ENCODE measurements at regions not wholly inside any gene's neighbourhood (a gene's known extent, or its start where the extent isn't known, plus 50 kb on each side); places are given as distances from the start of the nearest gene placed in this dataset.
"Not testable (repeated sequence)": the region's sequence is repeated elsewhere in the genome, so short reads cannot be mapped to it uniquely, and the experiment has no call there.

GRCh38 chr3:178353006-178353694 lies 183.1 kb upstream of the KCNMB2 start:
- no peak for DNase-seq

DNA sequence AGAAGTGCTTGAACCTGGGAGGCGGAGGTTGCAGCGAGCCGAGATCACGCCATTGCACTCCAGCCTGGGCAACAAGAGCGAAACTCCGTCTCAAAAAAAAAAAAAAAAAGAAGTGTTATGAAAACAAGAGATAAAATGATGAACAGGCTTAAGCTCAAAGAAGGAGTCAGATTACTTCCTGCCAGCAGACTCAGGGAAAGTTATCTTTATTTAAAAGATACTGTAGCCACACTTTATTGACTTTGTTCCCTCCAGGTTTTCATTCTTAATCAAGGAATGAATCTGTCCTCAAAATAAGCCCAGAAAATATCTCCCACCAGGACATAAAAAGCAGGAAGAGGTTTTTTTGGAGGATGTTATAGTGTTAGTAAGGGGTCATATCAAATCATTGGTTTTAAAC lies 176.5 kb upstream of the KCNMB2 start:
- no peak for DNase-seq

- not testable (repeated sequence) for DNase-seq
Observed at GRCh38 chr3:178363048-178363447, 173.2 kb upstream of the KCNMB2 start.

DNA sequence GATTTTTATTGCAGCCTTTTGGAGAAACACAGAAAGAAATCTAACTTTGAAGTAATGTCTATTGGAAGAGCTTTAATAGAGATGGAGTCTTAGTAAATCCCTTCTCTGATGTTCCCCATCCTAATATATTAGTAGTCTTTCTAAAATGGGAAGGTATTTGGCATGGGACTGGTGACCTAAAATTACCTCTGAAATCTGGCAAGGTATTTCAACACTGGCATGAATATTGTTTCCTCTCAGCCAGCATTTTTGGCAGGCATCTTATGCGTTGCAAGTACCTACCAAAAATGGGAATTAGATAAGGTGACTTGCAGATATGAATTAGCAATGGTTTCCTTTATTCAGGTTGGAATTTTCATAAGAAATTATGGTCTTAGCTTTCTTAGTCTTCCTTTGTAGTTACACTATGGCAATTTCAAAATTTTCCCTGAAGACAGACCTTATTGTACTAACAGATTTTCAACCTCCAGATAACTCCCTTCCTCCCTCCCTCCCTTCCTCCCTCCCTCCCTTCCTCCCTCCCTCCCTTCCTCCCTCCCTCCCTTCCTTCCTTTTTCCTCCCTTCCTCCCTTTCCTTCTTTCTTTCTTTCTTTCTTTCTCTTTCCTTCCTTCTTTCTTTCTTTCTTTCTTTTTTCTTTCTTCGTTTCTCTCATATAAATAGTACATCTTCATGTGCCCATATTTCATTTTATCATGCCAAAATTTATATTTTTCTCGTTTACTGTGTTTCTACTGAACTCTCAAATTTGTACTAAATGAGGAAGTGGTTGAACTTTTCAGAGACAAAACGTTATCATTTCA lies 168.2 kb upstream of the KCNMB2 start:
- no peak for DNase-seq

GRCh38 chr3:178369006-178369405 lies 167.2 kb upstream of the KCNMB2 start:
- no peak for DNase-seq

DNA sequence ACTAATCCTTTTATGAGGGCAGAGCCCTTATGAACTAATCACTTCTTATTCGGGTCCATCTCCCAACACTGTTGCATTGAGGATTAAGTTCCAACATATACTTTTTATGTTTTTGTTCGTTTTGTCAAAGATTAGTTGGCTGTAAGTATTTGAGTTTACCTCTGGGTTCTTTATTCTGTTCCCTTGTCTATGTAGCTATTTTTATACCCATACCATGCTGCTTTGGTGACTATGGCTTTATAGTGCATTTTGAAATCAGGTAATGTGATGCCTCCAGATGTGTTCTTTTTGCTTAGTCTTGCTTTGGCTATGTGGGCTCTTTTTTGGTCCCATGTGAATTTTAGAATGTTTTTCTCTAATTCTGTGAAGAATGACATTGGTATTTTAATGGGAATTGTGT lies 166.4 kb upstream of the KCNMB2 start:
- DNase-seq, result no peak

- no peak for DNase-seq
Observed at GRCh38 chr3:178370387-178370786, 165.8 kb upstream of the KCNMB2 start.

DNA sequence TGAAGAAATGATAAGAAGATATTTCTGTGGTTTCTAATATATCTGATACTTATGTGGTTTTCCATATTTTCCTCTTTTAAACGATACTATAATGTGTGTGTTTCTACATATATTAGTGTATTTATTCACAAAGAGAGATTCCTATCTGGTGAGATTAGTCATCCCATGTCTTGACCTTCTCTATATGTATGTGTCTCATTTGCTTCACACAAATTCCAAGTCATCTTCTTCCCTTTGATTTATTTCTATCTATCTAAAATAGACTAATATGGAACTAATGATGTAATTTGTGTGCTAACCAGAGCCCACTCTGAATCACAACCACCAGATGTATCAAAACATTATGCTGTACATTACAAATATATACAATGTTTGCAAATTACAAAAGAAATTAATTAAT lies 154.7 kb upstream of the KCNMB2 start:
- no peak for DNase-seq

DNA sequence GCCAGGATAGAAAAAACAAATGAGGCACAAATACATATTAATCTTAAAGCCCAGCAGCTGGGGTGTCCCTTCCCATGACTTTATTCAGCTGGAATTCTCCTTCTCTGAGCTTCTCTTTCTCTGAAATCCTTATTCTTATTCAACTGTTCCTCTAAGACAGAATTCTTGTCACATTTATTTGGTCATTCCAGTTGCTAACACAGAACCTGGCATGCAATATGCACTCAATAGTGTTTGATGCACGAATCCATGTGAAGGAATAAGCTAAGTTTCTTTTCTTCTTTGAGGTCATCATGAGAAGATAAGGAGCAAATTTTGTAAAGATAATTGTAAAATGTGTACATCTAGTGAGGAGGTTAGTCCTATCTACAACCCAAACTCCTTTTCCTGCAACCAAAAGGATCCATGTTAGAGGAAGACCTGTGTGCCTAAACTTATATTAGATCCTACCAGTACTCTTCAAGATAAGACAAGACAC lies 154.2 kb upstream of the KCNMB2 start:
- no peak for DNase-seq

DNA sequence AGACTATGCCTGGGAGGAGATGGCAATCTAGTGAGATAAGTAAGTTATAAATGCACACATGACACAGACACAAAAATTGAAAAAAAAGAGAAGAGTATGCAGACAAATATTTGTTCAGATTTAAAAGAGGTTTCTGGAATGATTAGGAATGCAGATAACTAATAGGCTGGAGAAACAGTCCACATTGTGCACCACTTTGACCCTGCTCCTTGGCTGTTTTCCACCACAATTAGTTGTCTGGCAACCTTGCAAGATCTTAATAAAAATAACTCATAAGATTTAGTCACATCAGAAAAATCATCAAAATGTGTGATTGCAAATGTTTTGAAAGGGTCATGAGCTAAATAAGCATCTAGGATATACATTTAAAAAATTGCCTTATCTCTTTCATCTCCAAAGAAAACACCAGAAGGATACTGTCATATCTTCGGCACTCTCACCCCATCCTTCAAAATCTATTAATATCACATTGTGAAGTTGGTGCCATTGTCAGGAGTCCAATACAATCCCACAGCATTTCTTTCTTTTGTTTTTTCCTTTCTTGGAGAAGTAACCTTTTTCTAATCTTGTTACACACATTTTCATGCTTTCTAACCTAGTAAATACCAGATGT lies 153.7 kb upstream of the KCNMB2 start:
- no peak for DNase-seq

DNA sequence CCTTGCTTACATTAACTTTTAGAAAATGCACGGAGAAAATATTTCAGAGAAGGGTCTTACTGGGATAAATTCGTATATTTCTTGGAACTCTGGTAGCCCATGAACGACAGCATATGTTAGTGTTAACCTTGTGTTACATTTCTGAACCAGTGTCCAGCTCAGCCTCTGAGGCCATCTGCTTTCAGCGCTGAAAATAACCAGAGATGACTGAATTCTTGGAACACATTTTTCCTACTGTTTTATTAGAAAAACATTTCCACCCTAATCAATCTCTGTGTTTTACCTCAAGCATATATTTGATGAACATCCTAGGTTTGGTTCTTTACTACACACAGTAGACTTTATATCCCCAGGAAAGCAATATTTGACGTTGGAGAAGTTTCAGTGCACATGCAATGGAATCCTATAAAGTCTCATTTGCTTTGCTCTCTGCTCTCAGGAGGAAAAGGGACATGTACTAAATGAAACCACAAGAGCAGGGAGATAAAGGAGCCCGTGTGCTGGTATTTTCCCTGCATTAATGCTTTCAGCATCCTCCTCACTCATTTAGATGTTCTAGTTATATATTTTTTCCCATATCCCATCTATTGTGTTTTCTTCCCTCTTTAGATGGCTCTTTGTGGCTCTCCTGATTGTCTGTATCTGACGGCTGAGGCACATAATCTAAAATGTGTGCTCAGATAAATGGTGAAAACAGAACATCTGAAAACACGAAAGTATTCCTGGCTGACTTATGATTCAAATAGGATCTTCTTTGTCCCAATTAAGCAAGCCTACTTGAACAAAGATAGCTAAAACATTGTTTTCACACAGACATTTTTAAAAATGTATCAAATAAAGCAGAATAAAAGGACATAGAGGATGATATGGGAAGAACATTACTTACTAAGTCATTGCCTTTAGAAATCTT lies 151.7 kb upstream of the KCNMB2 start:
- no peak for DNase-seq

GRCh38 chr3:178385280-178385952 lies 150.8 kb upstream of the KCNMB2 start:
- peak; percentile 71 for DNase-seq

DNA sequence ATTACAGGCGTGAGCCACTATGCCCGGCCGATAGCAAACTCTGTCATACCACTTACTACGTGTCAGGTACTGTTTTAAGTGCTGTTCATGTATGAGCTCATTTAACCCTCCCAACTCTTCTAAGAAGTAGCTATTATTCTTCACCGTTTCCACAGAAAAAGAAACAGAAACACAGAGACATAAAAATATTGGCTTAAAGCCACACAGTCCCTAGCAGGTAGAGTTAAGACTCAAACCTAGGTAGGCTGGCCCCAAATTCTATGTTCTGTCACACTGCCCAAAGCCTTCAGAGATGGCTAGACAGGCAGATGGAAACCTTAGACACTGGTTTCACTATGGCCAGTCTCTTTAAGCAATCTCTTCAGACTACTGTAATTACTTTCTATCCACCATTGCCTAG lies 149.8 kb upstream of the KCNMB2 start:
- no peak for DNase-seq

GRCh38 chr3:178386880-178387279 lies 149.4 kb upstream of the KCNMB2 start:
- no peak for DNase-seq

- no peak for DNase-seq
Observed at GRCh38 chr3:178388473-178388872, 147.8 kb upstream of the KCNMB2 start.

DNA sequence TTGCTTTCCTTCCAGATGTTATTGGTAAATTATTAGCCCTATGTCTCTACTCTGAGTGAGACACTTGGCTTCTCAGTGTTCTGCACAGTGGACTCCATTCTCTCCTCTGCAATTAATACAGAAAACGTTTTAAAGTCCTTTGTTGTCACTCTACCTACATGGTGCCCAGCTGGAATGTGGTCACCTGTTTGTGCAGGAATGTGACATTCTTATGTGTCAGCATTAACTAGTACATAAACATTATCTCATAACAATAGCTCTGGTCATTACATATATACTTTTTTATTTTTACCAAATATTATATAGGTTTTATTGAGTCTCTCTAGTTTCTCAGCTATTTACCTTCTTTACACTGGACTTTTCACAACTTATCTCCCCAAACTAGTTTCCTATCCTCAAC lies 147.0 kb upstream of the KCNMB2 start:
- no peak for DNase-seq

DNA sequence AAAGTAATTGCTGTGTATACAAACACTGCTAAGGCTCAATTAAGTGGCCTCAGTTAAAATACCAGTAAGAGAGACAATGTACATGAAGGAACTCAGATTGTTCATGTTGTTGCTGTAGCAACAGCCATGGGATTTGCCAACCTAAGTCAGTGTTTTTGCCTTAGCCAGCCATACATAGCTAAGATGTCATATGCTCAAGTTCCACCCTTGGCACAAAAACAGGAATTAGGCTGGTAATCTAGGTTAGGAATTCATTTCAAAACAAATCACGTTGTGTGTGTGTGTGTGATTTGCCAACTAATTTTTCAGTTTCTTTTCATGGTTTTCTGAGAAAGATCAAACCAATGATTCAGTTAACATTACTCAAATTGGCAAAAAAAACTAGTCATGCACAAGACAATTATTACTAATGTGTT lies 143.7 kb upstream of the KCNMB2 start:
- no peak for DNase-seq

- DNase-seq, result no peak
Observed at GRCh38 chr3:178393146-178393545, 143.1 kb upstream of the KCNMB2 start.

DNA sequence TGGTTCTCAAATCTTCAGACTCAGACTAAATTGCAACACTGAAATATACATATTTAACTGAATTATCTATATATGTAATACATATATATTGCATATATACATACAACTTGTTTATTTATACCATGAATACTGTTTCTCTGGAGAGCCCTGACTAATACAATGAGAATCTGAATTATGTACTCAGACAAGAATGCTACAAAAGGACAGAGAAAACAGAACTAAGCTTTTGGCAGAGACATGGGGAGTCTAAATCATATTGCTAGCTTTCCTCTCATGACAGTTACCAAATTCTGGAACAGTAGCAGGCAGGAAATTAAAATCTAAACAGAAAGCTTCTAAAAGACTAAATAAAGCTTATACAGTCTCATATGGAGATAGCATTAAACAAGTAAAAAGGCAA lies 142.4 kb upstream of the KCNMB2 start:
- no peak for DNase-seq

GRCh38 chr3:178396318-178396717 lies 139.9 kb upstream of the KCNMB2 start:
- no peak for DNase-seq

DNA sequence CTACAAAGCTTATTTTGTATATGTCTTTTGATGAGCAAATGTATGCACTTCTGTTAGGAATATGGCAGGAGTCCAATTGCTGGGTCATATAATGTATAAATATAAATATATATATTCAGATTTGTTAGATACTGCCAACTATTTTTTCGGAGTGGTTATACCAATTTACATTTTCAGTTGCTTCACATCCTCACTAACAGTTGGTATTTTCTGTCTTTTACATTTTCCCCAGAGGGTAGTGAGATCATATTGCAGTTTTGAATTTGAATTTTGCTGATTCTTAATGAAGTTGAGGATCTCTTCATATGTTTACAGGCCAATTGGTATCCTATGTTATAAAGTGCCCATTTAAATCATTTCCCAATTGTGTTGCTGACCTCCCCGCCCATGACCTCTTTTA lies 139.0 kb upstream of the KCNMB2 start:
- DNase-seq, result no peak

DNA sequence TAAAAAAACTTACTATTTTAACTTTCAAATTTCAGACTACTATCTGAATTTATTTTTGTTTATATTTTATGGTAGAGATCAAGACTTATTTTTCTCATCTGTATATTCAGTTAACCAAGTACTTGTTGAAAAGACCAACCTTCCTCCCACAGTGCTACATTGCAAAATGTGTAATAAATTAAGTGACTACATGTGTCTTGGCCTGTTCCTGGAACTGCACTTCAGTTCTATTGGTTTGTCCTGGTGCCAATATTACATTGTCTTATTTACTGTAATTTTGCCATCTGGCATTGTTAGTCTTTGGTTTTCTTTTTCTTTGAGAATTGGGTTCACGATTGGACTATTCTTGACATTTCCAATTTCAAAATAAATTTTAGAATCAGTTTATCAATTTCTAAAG lies 138.4 kb upstream of the KCNMB2 start:
- DNase-seq, result no peak

Data from left kidney (tissue), 1 donor.